COLO829 (cell line): ENCODE measurements at regions not wholly inside any gene's neighbourhood (a gene's known extent, or its start where the extent isn't known, plus 50 kb on each side); places are given as distances from the start of the nearest gene placed in this dataset.
"Not testable (repeated sequence)": the region's sequence is repeated elsewhere in the genome, so short reads cannot be mapped to it uniquely, and the experiment has no call there.

Source experiments
- DNase-seq: peaks from one replicate; pipeline ENCODE4 v3.0.0; 2012; ENCODE audit warnings: low spot score

DNA sequence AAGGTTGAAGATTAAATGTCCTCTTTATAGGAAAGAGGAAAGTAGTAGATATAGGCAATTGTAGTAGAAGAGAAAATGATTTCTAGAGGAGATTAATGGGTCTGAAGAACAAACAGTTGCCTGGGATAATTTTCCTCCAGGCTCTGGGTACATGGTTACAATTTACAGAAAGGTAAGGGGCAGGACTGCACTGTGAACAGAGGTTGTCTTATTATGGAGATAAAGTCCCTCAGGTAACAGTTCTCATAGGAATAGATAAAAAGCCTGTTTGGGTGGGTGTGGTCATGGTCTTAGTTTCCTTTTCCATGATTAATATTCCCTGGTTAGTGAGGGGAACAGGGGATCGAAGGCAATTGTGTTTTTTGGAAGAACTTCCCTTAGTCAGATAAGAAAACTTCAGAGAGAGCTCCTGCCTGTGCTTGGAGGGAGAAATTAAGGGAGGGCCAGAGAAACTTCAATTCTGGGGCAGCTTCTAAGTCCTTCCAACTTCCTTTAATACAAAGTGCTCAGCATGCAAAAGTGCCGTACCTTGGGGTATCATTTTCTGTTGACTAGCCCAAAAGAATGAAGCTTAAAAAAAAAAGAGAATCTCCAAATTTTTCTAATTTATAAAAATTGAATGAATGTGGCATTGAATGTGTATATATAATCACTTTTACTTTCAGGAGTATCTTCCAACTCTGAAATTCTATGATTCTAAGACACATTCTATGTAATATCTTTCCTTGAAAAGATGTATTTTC lies 295.4 kb upstream of the USP25 start:
- no peak for DNase-seq

DNA sequence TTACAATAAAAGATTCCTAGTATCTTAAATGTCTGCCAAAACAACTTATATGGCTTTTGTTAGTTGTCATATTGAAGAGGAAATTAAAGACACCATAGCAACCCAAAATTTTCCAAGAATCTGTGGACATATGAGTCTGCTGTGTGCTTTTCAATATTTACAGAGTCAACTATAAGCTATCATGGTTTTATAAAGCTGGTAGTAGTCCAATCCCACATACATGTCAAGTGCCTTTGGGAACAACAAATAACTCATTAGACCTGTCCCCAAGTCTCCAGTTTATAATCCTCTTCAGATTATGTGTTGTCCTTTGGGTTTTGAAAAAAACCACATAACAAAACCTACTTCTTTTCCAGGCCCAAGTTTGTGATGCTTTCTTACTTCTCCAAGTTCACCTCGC lies 293.8 kb upstream of the USP25 start:
- no peak for DNase-seq

DNA sequence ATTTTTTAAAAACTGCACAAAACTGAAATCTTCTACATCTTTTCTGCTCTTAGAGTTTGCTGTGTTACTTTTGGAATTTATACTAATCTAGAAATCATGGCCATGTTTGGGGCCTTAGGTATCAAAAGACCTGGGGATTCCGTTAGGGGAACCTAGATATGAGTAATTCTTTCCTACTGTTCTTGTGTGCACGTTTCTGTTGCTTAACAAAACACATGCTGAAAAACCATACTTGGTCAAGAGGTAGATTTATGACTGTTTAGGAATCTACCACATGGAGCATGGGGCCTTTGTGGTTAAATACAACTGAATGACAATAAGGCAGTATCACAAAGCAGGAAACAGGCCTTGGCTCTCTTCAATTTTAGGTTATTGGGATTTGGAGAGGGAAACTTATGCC lies 291.9 kb upstream of the USP25 start:
- DNase-seq = no peak

DNA sequence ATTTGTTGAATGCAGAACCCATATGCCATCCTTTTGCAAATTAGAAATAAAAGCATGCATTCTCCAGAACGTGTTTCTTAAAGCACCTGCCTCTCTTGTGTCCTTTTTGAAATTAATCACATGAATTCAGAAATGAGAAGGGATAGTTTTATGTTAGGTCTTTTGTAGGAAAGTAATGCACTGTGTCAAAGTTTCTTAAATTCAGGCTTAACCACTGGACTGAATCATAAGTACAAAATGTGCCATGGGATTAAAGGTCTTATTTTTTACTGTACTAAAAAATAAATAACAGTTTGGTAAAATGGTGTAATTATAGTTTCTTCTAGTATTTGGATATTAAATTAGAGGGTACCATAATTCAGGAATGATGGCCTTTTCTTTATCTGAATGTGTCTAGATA lies 290.1 kb upstream of the USP25 start:
- DNase-seq = no peak

DNA sequence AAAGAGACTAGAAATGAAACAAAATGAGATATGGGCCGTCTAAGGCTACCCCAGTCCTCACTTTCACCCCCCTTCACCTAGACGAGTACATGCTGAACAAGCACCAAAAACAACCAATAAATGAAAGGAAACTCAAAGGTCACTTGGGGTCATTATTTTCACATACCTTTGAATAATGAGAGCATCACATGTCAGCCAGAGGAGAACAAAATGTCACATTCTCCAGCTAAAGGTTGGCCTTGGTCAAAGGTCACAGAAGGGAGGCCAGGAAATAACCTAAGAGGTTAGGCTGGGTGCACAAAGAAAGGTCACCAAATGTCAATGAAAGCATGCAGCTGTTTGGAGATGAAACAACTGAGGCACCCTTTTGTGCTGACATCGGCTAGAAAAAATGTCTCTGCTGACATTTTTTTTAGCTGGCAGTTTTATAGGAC lies 288.7 kb upstream of the USP25 start:
- DNase-seq = no peak

DNA sequence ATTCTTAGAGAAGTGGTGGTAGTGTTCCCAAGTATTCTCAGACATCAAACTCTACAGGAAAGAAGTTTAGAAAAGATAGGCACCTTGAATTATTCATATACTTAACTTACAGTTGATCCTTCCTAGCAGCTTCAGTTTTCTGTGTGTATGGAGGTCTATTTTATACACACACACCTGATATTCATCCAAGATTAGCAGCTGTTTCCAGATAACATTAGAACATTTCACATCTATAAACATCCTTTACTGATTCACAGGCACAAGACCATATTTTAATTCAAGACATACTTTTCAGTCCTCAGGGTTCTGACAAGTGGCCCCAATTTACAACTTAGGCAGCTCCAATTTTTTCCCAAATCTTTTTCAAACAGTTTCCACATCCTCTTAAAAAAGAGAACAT lies 287.8 kb upstream of the USP25 start:
- no peak for DNase-seq

DNA sequence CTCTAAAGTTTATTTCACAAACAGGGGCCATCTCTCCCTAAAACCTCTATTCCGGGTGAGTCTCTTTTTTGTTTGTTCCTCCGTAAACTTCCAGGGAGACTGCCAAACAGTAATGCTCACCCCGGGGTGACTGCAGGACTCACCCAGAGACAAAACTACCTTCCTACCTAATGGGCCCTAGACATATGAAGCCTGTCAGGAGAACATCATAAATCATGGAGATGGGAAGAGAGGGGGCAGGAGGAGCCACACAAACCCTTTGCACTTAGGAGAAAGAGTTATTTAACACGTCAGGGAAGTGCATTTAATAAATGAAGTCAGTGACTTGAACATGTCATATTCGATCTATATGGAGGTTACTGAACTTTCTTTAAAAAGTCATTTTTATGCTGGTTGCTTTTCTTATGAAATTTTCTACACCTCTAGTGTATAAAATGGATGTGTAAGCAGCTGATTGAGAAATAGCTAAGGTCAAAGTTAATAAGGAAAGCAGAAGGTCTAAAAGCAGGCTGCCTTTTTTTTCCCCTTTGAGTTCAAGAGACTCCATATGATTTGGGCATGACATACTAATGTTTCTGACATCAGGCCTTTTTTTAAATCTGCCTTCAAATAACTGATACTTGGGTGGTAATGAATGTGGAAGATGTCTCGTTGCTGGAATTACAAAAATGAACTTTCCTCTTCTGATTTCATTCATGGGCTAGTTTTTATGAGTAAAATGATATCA lies 286.9 kb upstream of the USP25 start:
- no peak for DNase-seq

DNA sequence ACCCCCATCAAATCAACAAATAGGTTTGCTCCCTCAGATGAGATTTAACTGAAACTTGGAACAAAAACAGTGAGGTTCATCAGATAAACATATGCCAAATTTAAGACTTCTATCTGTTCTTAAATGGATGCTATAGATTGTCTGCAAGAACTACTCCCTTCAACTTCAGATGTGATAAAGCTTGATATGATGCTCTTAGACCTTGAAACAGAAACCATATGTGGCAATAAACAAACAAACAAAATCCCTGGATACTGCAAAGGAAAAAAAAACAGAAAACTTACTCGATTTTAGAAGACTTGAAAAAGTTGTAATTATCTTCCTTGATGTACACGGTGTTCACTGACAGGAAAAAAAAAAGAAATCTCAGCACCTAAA lies 286.1 kb upstream of the USP25 start:
- no peak for DNase-seq

DNA sequence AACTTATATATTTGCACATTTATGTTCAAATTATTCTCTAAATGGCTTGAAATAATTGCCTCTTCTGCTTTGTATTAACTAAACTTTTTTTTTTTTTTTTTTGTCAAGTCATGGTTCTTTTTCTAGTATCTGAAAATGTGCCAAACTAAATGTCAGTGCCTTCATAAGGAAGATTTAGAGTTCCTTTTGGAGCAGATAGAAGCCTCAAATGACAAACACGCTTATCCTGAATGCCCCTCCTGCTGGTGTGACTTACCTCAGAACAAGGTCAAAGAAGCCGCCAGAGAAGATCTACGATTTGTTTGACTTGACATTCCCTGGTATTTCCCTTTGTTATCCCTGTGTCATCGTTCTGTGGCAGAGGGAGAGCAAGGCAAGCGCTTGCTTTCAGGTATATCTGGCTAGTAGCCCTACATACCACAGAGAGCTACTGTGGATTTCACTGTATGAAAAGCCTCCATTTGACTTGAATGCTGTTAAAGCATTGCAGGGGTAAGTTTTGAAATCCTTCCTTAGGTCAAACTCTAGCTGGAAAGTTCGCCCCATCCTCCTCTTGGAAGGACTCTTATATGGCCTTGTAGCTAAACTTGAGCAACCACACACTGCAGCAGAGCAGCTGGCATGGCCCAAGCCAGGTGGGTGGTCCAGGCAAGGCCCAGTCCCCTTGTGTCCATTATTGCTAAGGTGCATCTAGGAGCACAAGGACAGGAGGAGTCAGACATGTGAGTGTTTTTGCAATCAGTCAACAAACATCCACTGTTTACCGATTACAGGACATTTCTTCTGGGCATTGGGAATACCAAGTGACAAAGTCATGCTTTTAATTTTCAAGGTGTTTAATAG lies 285.4 kb upstream of the USP25 start:
- no peak for DNase-seq

DNA sequence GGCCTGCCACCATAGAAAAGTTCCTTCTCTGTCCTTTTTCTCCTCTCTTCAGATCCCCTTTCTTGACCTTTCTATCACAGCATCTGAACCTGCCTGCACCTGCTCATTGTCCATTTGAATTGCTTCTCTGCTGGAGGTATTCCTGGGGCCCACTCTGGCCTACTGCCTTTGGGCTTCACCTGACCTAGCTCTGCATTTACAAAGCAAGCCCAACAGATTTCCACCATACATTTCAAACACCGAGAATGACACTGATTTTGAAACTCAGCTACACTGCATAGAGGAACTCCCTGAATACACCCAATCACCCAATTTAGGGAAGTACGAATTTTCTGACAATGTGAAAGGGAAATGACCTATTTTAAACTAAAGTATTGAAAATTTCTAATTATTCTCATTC lies 284.5 kb upstream of the USP25 start:
- DNase-seq = no peak

DNA sequence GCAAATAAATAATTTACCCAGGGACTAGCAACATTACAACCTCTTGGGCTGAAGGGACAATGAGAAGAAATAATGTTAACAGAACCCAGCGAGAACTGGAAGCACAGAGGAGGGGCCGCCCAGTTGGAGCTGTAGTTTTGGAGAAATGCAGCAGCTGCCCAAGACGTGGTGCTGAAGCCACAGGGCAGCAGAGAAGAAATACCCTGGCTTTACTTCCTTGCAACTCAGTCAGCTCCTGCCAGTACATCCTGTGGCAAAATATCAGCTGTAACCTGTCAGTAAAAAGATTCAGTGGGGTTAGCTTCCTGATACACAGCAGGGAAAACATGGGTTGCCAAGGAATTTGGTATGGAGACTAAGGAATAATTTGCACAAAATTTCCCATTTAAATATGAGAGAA lies 283.6 kb upstream of the USP25 start:
- no peak for DNase-seq

DNA sequence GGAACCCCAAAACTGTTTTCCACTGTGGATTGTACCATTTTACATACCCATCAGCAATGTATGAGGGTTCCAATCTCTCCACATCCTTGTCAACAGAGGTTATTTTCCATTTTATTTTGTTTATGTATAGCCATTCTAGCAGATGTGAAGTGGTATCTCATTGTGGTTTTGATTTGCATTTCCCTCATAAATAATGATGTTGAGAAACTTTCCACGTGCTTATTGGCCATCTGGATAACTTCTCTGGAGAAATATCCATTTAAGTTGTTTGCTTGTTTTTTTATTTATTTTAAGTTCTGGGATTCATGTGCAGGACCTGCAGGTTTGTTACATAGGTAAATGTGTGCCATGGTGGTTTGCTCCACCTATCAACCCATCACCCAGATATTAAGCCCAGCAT lies 280.2 kb upstream of the USP25 start:
- no peak for DNase-seq

DNA sequence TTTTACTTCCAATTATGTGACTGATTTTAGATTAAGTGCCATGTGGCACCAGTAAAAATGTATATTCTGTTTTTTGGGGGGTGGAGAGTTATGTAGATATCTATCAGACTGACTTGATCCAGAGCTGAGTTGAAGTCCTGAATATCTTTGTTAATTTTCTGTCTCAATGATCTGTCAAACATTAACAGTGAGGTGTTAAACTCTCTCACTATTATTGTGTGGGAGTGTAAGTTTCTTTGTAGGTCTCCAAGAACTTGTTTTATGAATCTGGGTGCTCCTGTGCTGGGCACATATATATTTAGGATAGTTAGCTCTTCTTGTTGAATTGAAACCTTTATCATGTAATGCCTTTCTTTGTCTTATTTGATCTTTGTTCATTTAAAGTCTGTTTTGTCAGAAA lies 276.5 kb upstream of the USP25 start:
- no peak for DNase-seq

DNA sequence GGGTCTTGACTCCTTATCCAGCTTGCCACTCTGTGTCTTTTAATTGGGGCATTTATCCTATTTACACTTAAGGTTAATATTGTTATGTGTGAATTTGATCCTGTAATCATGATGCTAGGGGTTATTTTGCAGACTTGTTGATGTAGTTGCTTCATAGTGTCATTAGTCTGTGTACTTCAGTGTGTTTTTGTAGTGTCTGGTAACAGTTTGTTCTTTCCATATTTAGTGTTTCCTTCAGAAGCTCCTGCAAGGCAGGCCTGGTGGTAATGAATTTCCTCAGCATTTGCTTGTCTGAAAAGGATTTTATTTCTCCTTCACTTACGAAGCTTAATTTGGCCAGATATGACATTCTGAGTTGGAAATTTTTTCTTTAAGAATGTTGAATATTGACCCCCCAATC lies 276.0 kb upstream of the USP25 start:
- not testable (repeated sequence) for DNase-seq

DNA sequence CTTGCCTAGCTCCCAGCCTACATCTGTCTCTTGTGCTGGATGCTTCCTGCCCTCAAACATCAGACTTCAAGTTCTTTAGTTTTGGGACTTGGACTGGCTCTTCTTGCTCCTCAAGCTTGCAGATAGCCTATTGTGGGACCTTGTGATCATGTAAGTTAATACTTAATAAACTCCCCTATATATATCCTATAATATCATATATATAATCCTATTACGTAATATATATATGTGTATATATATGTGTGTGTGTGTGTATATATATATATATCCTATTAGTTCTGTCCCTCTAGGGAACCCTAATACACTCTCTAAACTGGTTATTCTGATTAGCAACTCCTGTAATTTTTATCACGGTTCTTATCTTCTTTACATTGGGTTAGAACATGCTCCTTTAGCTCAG lies 274.9 kb upstream of the USP25 start:
- not testable (repeated sequence) for DNase-seq

DNA sequence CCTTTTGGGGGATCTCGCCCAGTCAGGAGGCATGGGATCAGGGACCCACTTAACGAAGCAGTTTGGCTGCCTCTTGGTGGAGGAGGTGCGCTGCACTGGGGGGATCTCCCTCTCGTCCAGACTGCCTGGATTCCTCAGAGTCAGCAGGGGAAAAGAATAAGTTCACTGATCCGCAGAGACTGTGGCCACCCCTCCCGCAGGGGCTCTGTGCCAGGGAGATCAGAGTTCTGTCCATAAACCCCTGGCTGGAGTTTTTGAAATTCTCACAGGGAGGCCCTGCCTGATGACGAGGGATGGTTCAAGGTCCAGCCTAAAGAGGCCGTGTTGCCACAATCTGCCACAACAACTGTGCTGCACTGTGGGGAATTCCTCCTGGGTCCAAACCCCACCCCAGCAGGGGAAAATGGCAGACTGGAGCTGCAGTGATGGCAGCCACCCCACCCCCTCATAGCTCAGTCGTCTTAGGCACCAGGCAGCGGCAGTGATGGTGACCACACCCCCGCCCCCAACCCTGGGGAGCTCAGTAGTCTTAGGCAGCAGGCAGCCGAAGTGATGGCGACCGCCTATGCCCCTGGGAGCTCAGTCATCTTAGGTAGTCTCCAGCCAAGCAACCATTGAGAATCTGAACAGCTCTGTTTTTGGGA lies 273.8 kb upstream of the USP25 start:
- DNase-seq = no peak

DNA sequence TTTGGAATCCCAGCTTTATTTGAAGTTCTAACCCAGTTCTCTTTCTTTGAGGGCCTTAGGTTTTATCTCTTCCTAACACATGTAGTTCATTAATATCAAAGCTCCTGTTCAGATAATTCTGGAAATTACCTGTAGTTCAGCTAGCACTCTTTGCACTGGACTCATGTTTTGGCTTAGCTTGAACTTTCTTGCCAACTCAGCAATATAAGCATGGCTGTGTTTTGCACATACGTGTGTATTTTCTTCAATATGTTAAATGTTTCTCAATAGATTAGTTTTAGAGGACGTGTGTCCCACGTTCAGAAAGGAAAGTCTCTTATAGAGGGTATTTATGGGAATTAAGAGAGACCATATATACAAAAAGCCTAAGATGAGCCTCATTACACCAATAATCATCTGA lies 271.8 kb upstream of the USP25 start:
- no peak for DNase-seq

DNA sequence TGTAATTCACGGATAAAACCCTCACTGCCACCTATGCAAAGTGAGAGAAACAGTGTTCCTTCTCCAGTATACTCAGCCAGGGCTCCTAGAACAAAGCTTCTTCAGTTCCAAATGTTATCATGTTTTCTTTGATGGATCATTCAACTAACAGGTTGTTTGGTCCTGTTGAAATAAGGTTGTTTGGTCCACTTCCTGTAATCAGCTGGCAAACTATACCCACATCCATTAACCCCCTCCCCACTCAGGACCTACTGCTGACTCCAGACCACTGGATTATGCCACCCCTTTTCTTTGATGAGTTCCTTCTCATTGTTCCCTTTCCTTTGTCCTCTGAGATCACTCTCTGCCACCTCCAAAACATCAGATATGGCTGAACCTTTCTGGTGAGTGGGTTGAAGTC lies 267.7 kb upstream of the USP25 start:
- no peak for DNase-seq

DNA sequence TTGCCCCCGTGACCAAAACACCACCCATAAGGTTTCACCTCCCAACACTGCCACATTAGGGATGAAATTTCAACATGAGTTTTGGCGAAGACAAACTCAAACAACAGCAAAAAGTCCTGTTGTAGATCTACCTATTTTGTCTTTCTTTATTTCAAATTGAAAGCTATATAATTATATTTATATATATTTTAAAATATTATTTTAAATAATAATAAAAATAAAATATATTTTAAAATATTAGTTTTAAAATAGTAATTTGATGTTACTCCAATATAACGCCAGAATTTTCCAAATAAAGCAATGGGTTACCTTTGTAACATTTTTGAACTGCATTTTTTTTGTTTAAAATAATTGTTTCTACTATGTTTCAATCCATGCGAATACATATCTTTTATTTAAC lies 263.5 kb upstream of the USP25 start:
- no peak for DNase-seq

DNA sequence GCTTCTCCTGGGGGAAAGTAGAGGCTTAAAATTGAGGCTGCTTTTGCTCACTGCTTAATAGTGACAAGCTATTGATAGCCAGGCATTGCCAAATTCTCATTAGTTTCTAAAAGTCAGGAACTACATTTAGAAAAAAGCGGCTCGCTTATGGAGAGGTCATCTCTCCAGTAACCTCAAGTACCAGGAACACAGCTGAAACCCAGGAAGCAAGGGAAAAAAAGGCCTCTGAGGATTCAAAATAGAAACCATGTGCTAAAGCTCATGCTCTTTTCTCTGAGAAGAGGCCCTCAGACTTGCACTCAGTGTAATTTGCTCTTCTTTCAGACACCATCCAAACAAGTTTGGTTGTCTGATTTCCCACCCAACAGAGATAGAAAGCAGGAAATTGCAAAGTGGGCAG lies 261.4 kb upstream of the USP25 start:
- DNase-seq = no peak

DNA sequence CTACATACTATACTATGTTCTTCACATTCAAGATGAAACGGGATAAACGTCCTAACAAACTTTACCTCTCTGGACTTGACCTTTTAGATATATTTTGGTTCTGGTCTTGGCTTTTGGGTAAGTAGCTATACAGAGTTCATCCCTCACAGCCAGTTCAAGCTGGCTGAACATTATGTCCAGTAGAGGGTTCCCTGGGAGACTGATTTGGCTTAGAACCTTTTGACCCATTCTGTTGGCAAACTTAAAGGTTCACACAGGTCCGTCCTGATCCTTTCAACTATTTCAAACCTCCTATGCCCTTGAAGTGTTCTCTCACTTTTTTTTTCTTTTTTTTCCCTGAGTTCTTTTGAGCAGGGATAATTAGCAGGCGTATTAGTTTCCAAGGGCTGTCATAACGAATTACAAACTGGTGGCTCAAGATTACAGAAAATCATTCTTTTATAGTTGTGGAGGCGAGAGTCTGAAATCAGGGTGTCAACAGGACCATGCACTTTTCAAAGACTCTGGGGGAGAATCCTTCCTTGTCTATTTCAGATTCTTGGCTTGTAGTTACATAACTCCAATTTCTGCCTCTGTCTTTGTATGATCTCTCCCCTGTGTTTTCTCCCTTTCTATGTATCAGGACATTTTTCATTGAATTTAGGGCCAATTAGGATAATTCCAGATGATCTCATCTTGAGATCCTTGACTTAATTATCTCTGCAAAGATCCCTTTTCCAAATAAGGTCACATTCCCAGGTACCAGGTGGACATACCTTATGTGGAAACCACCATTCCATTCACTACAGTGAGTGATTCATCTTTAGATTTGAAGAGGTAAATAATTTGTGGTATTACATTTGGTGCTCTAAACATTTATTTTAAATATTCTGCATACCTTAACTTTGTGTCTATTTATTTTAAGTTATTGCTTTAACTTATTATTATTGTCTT lies 257.4 kb upstream of the USP25 start:
- DNase-seq = no peak
